Fibroblast of lung (primary cell): ENCODE measurements at regions not wholly inside any gene's neighbourhood (a gene's known extent, or its start where the extent isn't known, plus 50 kb on each side); places are given as distances from the start of the nearest gene placed in this dataset.
"Not testable (repeated sequence)": the region's sequence is repeated elsewhere in the genome, so short reads cannot be mapped to it uniquely, and the experiment has no call there.

Source experiments
- DNase-seq, 2 donors: peaks; one replicate each; pipeline versions ENCODE4 v3.0.0 to v3.0.0-alpha.2; 2010; ENCODE audit warnings: low read depth in 2 of 2
- H2AFZ ChIP-seq: 2 replicates; pipeline ENCODE4 v1.5.1; 2012; ENCODE audit warnings: low read length, control low read depth, inconsistent platforms
- H3K27ac ChIP-seq: 2 replicates; pipeline ENCODE4 v1.5.1; 2011; ENCODE audit warnings: low read length, control low read depth; ENCODE audit not compliant: insufficient read depth
- H3K27me3 ChIP-seq: 2 replicates; pipeline ENCODE4 v1.5.1; 2011; ENCODE audit warnings: mild to moderate bottlenecking, low read length; ENCODE audit not compliant: control insufficient read depth, insufficient read depth
- H3K36me3 ChIP-seq: 2 replicates; pipeline ENCODE4 v1.5.1; 2011; ENCODE audit warnings: low read length; ENCODE audit not compliant: control insufficient read depth, insufficient read depth
- H3K4me1 ChIP-seq: 2 replicates; pipeline ENCODE4 v1.5.1; 2011; ENCODE audit warnings: low read length; ENCODE audit not compliant: control insufficient read depth, insufficient read depth; ENCODE audit errors: extremely low read depth
- H3K4me2 ChIP-seq: 2 replicates; pipeline ENCODE4 v1.5.1; 2011; ENCODE audit warnings: low read length, control low read depth; ENCODE audit not compliant: insufficient read depth; ENCODE audit errors: extremely low read depth
- H3K4me3 ChIP-seq, 4 experiments: fragments of 200-600 bp in 1 of 4; sonication (generic) in 1 of 4; replicated peaks in 1 of 4; 2 replicates each; pipeline ENCODE4 v1.5.1; 2011 to 2016; ENCODE audit warnings: low read length in 4 of 4, low read depth in 3 of 4, mild to moderate bottlenecking in 3 of 4, control low read depth in 2 of 4, inconsistent platforms in 1 of 4, mixed read lengths in 1 of 4; ENCODE audit not compliant: insufficient read depth in 1 of 4; ENCODE audit errors: control extremely low read depth in 1 of 4
- H3K79me2 ChIP-seq: 2 replicates; pipeline ENCODE4 v1.5.1; 2012; ENCODE audit warnings: mild to moderate bottlenecking, low read length, inconsistent platforms; ENCODE audit not compliant: control insufficient read depth, insufficient read depth
- H3K9ac ChIP-seq: 2 replicates; pipeline ENCODE4 v1.5.1; 2011; ENCODE audit warnings: mild to moderate bottlenecking, low read length, control low read depth; ENCODE audit not compliant: insufficient read depth
- H3K9me3 ChIP-seq: 2 replicates; pipeline ENCODE4 v1.5.1; 2012; ENCODE audit warnings: low read depth, low read length; ENCODE audit not compliant: control insufficient read depth, insufficient read depth
- H4K20me1 ChIP-seq: 2 replicates; pipeline ENCODE4 v1.5.1; 2011; ENCODE audit warnings: low read length; ENCODE audit not compliant: control insufficient read depth, insufficient read depth; ENCODE audit errors: extremely low read depth
- EZH2 ChIP-seq: IDR thresholded peaks from 2 replicates; pipeline ENCODE4 v1.5.1; 2012; ENCODE audit warnings: low read length, control low read depth, mild to moderate bottlenecking; ENCODE audit errors: missing control alignments
- TF ChIP-seq, protein P1 (sequence below), 2 donors: IDR thresholded peaks in 1 of 2; conservative IDR thresholded peaks in 1 of 2; 1 replicate in 1 of 2; 2 replicates in 1 of 2; pipeline ENCODE4 v1.5.1; 2011 to 2012; ENCODE audit warnings: low read length in 2 of 2, control low read depth in 1 of 2, inconsistent platforms in 1 of 2, low read depth in 1 of 2, mild to moderate bottlenecking in 1 of 2

DNA sequence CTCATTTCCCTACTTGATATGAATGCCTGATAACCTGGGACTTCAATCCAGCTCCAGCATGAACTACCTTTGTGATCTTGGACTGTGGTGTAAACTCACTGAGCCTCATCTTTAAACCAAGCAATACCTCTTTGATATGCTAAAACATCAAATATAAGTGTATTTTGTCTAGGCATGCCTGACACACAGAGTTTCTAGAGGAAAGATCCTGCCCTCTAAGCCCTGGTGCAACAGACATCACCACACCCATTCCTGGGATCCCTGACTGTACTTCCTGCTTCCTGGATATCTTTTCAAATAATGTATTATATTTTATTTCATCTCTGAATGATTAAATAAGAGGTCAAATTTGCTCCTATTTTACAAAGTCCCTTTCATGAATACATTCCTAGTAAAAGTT lies 55.8 kb downstream of the ANXA2R start:
- TF ChIP-seq, protein P1, sequence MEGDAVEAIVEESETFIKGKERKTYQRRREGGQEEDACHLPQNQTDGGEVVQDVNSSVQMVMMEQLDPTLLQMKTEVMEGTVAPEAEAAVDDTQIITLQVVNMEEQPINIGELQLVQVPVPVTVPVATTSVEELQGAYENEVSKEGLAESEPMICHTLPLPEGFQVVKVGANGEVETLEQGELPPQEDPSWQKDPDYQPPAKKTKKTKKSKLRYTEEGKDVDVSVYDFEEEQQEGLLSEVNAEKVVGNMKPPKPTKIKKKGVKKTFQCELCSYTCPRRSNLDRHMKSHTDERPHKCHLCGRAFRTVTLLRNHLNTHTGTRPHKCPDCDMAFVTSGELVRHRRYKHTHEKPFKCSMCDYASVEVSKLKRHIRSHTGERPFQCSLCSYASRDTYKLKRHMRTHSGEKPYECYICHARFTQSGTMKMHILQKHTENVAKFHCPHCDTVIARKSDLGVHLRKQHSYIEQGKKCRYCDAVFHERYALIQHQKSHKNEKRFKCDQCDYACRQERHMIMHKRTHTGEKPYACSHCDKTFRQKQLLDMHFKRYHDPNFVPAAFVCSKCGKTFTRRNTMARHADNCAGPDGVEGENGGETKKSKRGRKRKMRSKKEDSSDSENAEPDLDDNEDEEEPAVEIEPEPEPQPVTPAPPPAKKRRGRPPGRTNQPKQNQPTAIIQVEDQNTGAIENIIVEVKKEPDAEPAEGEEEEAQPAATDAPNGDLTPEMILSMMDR (conservative IDR thresholded peaks at IDR 0.05 in 1 of 2, IDR thresholded peaks at IDR 0.05 in 1 of 2; ENCODE audit: low read depth in 1 of 2, low read length in 2 of 2), result no peak
- no peak for TF ChIP-seq EZH2
- Histone ChIP-seq H3K9me3 (no peaks in the 10 kb centered on the region), H3K36me3 (no peaks in the 10 kb centered on the region), H4K20me1 (no peaks in the 10 kb centered on the region), H3K4me2 (no peak overlapping the region), H3K4me3 (no peak overlapping the region), H2AFZ (no peak overlapping the region), H3K9ac (no peak overlapping the region), H3K27ac (no peak overlapping the region), H3K79me2 (no peaks in the 10 kb centered on the region), H3K27me3 (no peaks in the 10 kb centered on the region), H3K4me1 (peaks cover 16% of the 10 kb centered on the region)
- no peak for DNase-seq

DNA sequence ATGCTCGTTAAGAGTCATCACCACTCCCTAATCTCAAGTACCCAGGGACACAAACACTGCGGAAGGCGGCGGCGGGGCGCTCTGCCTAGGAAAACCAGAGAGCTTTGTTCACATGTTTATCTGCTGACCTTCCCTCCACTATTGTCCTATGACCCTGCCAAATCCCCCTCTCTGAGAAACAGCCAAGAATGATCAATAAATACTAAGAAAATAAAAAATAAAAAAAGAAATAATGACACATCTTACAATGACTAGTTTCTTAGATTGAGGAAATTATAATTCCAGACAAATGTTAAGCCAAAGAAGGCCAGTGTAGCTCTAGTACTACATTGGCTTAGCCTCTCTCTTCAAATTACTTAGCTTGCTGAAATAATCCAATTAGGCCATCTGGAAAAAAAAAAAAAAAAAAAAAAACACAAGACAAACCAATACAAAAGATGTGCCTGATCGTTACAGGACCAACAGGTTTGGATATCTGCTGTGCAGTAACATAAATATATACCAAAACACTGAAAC lies 58.0 kb downstream of the ANXA2R start:
- Histone ChIP-seq H3K4me2 (no peak overlapping the region), H4K20me1 (no peaks in the 10 kb centered on the region), H2AFZ (no peak overlapping the region), H3K9ac (no peak overlapping the region), H3K4me3 (no peak overlapping the region), H3K79me2 (no peaks in the 10 kb centered on the region), H3K9me3 (no peaks in the 10 kb centered on the region), H3K27ac (peak overlapping the region; percentile 16), H3K36me3 (no peaks in the 10 kb centered on the region), H3K4me1 (peaks cover 16% of the 10 kb centered on the region), H3K27me3 (no peaks in the 10 kb centered on the region)
- no peak for TF ChIP-seq EZH2
- TF ChIP-seq, protein P1 (conservative IDR thresholded peaks at IDR 0.05 in 1 of 2, IDR thresholded peaks at IDR 0.05 in 1 of 2; ENCODE audit: low read depth in 1 of 2, low read length in 2 of 2), result no peak
- DNase-seq, result peak in 1 of 2 donors; percentile 37

DNA sequence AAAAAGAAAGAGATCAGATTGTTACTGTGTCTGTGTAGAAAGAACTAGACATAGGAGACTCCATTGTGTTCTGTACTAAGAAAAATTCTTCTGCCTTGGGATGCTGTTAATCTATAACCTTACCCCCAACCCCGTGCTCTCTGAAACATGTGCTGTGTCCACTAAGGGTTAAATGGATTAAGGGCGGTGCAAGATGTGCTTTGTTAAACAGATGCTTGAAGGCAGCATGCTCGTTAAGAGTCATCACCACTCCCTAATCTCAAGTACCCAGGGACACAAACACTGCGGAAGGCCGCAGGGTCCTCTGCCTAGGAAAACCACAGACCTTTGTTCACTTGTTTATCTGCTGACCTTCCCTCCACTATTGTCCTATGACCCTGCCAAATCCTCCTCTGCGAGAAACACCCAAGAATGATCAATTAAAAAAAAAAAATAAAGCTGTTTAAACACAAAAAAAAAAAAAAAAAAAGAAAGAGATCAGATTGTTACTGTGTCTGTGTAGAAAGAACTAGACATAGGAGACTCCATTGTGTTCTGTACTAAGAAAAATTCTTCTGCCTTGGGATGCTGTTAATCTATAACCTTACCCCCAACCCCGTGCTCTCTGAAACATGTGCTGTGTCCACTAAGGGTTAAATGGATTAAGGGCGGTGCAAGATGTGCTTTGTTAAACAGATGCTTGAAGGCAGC lies 58.6 kb downstream of the ANXA2R start:
- not testable (repeated sequence) for H3K27ac ChIP-seq, H3K9ac ChIP-seq, H2AFZ ChIP-seq, H3K36me3 ChIP-seq, H3K4me3 ChIP-seq, H3K27me3 ChIP-seq, DNase-seq, H3K79me2 ChIP-seq, H3K4me2 ChIP-seq, H3K9me3 ChIP-seq, H4K20me1 ChIP-seq
- peaks cover 16% of the 10 kb centered on the region for H3K4me1 ChIP-seq

DNA sequence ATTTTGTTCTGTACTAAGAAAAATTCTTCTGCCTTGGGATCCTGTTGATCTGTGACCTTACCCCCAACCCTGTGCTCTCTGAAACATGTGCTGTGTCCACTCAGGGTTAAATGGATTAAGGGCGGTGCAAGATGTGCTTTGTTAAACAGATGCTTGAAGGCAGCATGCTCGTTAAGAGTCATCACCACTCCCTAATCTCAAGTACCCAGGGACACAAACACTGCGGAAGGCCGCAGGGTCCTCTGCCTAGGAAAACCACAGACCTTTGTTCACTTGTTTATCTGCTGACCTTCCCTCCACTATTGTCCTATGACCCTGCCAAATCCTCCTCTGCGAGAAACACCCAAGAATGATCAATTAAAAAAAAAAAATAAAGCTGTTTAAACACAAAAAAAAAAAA lies 59.1 kb downstream of the ANXA2R start:
- DNase-seq, H3K27ac ChIP-seq, H3K9ac ChIP-seq, H3K36me3 ChIP-seq, H3K4me2 ChIP-seq, H2AFZ ChIP-seq, H3K79me2 ChIP-seq, H3K4me3 ChIP-seq, H3K9me3 ChIP-seq, H3K27me3 ChIP-seq, H4K20me1 ChIP-seq: not testable (repeated sequence)
- H3K4me1 ChIP-seq, result peaks cover 13% of the 10 kb centered on the region

DNA sequence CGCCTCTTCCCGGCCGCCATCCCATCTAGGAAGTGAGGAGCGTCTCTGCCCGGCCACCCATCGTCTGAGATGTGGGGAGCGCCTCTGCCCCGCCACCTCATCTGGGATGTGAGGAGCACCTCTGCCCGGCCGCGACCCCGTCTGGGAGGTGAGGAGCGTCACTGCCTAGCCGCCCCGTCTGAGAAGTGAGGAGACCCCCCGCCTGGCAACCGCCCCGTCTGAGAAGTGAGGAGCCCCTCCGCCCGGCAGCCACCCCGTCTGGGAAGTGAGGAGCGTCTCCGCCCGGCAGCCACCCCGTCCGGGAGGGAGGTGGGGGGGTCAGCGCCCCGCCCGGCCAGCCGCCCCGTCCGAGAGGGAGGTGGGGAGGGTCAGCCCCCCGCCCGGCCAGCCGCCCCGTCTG lies 59.7 kb downstream of the ANXA2R start:
- H3K4me1 ChIP-seq, H3K4me3 ChIP-seq: not testable (repeated sequence)

More for the DNA sequence above, 59.7 kb downstream of the ANXA2R start:
- H2AFZ ChIP-seq, DNase-seq, H3K79me2 ChIP-seq, H4K20me1 ChIP-seq, H3K9ac ChIP-seq, H3K4me2 ChIP-seq, H3K9me3 ChIP-seq, H3K36me3 ChIP-seq, H3K27me3 ChIP-seq, H3K27ac ChIP-seq: not testable (repeated sequence)
